CD14-positive monocyte (primary cell): ENCODE measurements at regions not wholly inside any gene's neighbourhood (a gene's known extent, or its start where the extent isn't known, plus 50 kb on each side); places are given as distances from the start of the nearest gene placed in this dataset.

Experiments
- DNase-seq, 3 donors: peaks; one replicate each; pipeline ENCODE4 v3.0.0-alpha.2; 2011 to 2022
- H2AFZ ChIP-seq: 2 replicates; pipeline ENCODE4 v1.6.0; 2012; ENCODE audit warnings: mild to moderate bottlenecking, low read depth, low read length, inconsistent platforms; ENCODE audit not compliant: insufficient read depth, poor library complexity, severe bottlenecking
- H3K27ac ChIP-seq, 2 donors: 1 replicate in 1 of 2; 2 replicates in 1 of 2; pipeline ENCODE4 v1.5.1; 2012 to 2013; ENCODE audit warnings: low read length in 2 of 2, control low read depth in 1 of 2, inconsistent platforms in 1 of 2, low read depth in 1 of 2, mild to moderate bottlenecking in 1 of 2
- H3K27me3 ChIP-seq, 2 donors: one replicate each; pipeline versions ENCODE4 v1.6.0 to v1.6.1; 2011 to 2013; ENCODE audit warnings: low read length in 2 of 2; ENCODE audit not compliant: control insufficient read depth in 2 of 2, insufficient read depth in 2 of 2
- H3K36me3 ChIP-seq, 2 donors: replicated peaks in 1 of 2; 1 replicate in 1 of 2; 2 replicates in 1 of 2; pipeline versions ENCODE4 v1.5.1 to v1.6.1; 2012 to 2013; ENCODE audit warnings: low read length in 2 of 2, control low read depth in 1 of 2, inconsistent platforms in 1 of 2, mild to moderate bottlenecking in 1 of 2; ENCODE audit not compliant: insufficient read depth in 2 of 2, control insufficient read depth in 1 of 2
- H3K4me1 ChIP-seq, 2 donors: 1 replicate in 1 of 2; 2 replicates in 1 of 2; pipeline versions ENCODE4 v1.5.1 to v1.6.1; 2012 to 2013; ENCODE audit warnings: low read length in 2 of 2, control low read depth in 1 of 2, inconsistent platforms in 1 of 2, mild to moderate bottlenecking in 1 of 2, moderate library complexity in 1 of 2; ENCODE audit not compliant: insufficient read depth in 2 of 2, control insufficient read depth in 1 of 2
- H3K4me2 ChIP-seq: replicated peaks from 2 replicates; pipeline ENCODE3; 2012; ENCODE audit warnings: low read length, moderate library complexity, mild to moderate bottlenecking; ENCODE audit not compliant: poor library complexity, severe bottlenecking; ENCODE audit errors: extremely low read depth
- H3K4me3 ChIP-seq, 3 experiments: fragments of 200-600 bp in 1 of 3; sonication (generic) in 1 of 3; replicated peaks in 1 of 3; 1 replicate in 2 of 3; 2 replicates in 1 of 3; pipeline ENCODE4 v1.5.1; 2011 to 2013; ENCODE audit warnings: low read length in 3 of 3, mild to moderate bottlenecking in 3 of 3, control low read depth in 2 of 3, low read depth in 2 of 3, inconsistent platforms in 1 of 3, moderate library complexity in 1 of 3
- H3K79me2 ChIP-seq: 2 replicates; pipeline ENCODE4 v1.6.0; 2012; ENCODE audit warnings: mild to moderate bottlenecking, control low read depth, inconsistent platforms, low read length, moderate library complexity; ENCODE audit not compliant: insufficient read depth
- H3K9ac ChIP-seq: 2 replicates; pipeline ENCODE4 v1.6.0; 2017; ENCODE audit warnings: low read length, mild to moderate bottlenecking; ENCODE audit not compliant: insufficient read depth, poor library complexity, severe bottlenecking
- H3K9me3 ChIP-seq, 2 donors: replicated peaks in 1 of 2; 1 replicate in 1 of 2; 2 replicates in 1 of 2; pipeline versions ENCODE4 v1.5.1 to v1.6.1; 2012 to 2013; ENCODE audit warnings: low read length in 2 of 2, control low read depth in 1 of 2; ENCODE audit not compliant: control insufficient read depth in 1 of 2, insufficient read depth in 1 of 2
- H4K20me1 ChIP-seq: 2 replicates; pipeline ENCODE4 v1.6.0; 2012; ENCODE audit warnings: mild to moderate bottlenecking, low read length, control low read depth, moderate library complexity; ENCODE audit not compliant: insufficient read depth
- H3K27ac Mint-ChIP-seq, 7 donors: one replicate each; pipeline ENCODE4 v1.8.0; 2020; ENCODE audit warnings: mild to moderate bottlenecking in 7 of 7, mixed read lengths in 7 of 7, moderate library complexity in 6 of 7, inconsistent platforms in 2 of 7
- H3K27me3 Mint-ChIP-seq, 3 donors: one replicate each; pipeline ENCODE4 v1.8.0; 2021 to 2022; ENCODE audit warnings: low read depth in 3 of 3, mild to moderate bottlenecking in 3 of 3, mixed read lengths in 3 of 3, moderate library complexity in 3 of 3, inconsistent platforms in 1 of 3
- H3K36me3 Mint-ChIP-seq, 2 donors: one replicate each; pipeline ENCODE4 v1.8.0; 2020; ENCODE audit warnings: mixed read lengths in 2 of 2, inconsistent platforms in 1 of 2, mild to moderate bottlenecking in 1 of 2
- H3K4me1 Mint-ChIP-seq: one replicate; pipeline ENCODE4 v1.8.0; 2020; ENCODE audit warnings: mild to moderate bottlenecking, mixed read lengths
- H3K4me3 Mint-ChIP-seq, 2 donors: one replicate each; pipeline ENCODE4 v1.8.0; 2020; ENCODE audit warnings: mild to moderate bottlenecking in 2 of 2, mixed read lengths in 2 of 2, moderate library complexity in 1 of 2
- H3K9me3 Mint-ChIP-seq, 7 donors: one replicate each; pipeline ENCODE4 v1.8.0; 2020 to 2022; ENCODE audit warnings: mixed read lengths in 7 of 7, mild to moderate bottlenecking in 6 of 7, moderate library complexity in 6 of 7, inconsistent platforms in 2 of 7
- CTCF ChIP-seq: fragments of 200-600 bp; IDR thresholded peaks from one replicate; pipeline ENCODE4 v1.8.0; 2022; ENCODE audit warnings: antibody characterized with exemption, mild to moderate bottlenecking
- WGBS: methylation state at CpG from one replicate; pipeline ENCODE4 v1.1.5; 2013; ENCODE audit warnings: missing lambda C conversion rate; ENCODE audit not compliant: insufficient coverage; 5-methylcytosine and 5-hydroxymethylcytosine counted together
- intact Hi-C, 2 donors: fragments of 100-400 bp; cut with micrococcal nuclease; formaldehyde crosslinking; loops; one replicate each; pipeline versions ENCODE4 v1.15.0 to v1.15.1; 2023

GRCh38 chr18:30763902-30764350 lies 278.6 kb downstream of the DSC3 start:
- H3K4me1 ChIP-seq: no peaks in the 10 kb centered on the region
- H3K36me3 ChIP-seq: no peaks in the 10 kb centered on the region
- Mint-ChIP-seq H3K27ac (no peak overlapping the region), H3K36me3 (no peaks in the 10 kb centered on the region), H3K4me1 (no peaks in the 10 kb centered on the region), H3K4me3 (no peak overlapping the region), H3K9me3 (peaks cover 0 to 2% (median 0%) of the 10 kb centered on the region in 7 donors), H3K27me3 (no peaks in the 10 kb centered on the region)
- no peak for TF ChIP-seq CTCF
- H3K4me3 ChIP-seq: no peak overlapping the region
- H3K9me3 ChIP-seq: no peaks in the 10 kb centered on the region
- H2AFZ ChIP-seq: no peak overlapping the region
- no CpG with 5 or more reads among the region's 3 CpGs for WGBS
- no peak overlapping the region for H3K4me2 ChIP-seq
- H3K27ac ChIP-seq: no peak overlapping the region
- intact Hi-C loops: no loop called here
- no peaks in the 10 kb centered on the region for H3K79me2 ChIP-seq
- H4K20me1 ChIP-seq: no peaks in the 10 kb centered on the region
- H3K27me3 ChIP-seq: no peaks in the 10 kb centered on the region
- no peak for DNase-seq
- no peak overlapping the region for H3K9ac ChIP-seq

GRCh38 chr18:30754846-30755245 lies 287.7 kb downstream of the DSC3 start:
- Mint-ChIP-seq H3K4me1 (no peaks in the 10 kb centered on the region), H3K9me3 (peaks cover 0 to 6% (median 3%) of the 10 kb centered on the region in 7 donors), H3K27ac (no peak overlapping the region), H3K4me3 (no peak overlapping the region), H3K27me3 (no peaks in the 10 kb centered on the region), H3K36me3 (no peaks in the 10 kb centered on the region)
- no peak for TF ChIP-seq CTCF
- H3K79me2 ChIP-seq: no peaks in the 10 kb centered on the region
- no peak overlapping the region for H3K4me3 ChIP-seq
- peaks cover 6 to 7% of the 10 kb centered on the region in 2 donors for H3K9me3 ChIP-seq
- no peak overlapping the region for H2AFZ ChIP-seq
- intact Hi-C loops: no loop called here
- no peak for DNase-seq
- no peak overlapping the region for H3K9ac ChIP-seq
- H3K36me3 ChIP-seq: no peaks in the 10 kb centered on the region
- no peak overlapping the region for H3K27ac ChIP-seq
- no peaks in the 10 kb centered on the region for H4K20me1 ChIP-seq
- no peak overlapping the region for H3K4me2 ChIP-seq
- no peaks in the 10 kb centered on the region for H3K27me3 ChIP-seq
- H3K4me1 ChIP-seq: no peaks in the 10 kb centered on the region
